ENCODE measurements at regions not wholly inside any gene's neighbourhood (a gene's known extent, or its start where the extent isn't known, plus 50 kb on each side); places are given as distances from the start of the nearest gene placed in this dataset.

GRCh38 chr11:70928854-70929598 is 323.4 kb downstream of the SHANK2 start:
- no CpG with 5 or more reads among the region's 10 CpGs for WGBS (ENCODE audit: extremely low coverage, insufficient read length, low lambda C conversion rate)

More at GRCh38 chr11:70928854-70929598, 323.4 kb downstream of the SHANK2 start:
- H3K23ac ChIP-seq (ENCODE audit: insufficient read length, low read depth, low read length) = no peak overlapping the region
- no peak overlapping the region for H3K9ac ChIP-seq (ENCODE audit: extremely low read depth, insufficient read length, low read length)
- no peak overlapping the region for H3K56ac ChIP-seq (ENCODE audit: insufficient read length, low read depth, low read length)
- no peak for DNase-seq
- H2BK12ac ChIP-seq (ENCODE audit: insufficient read length, low read depth, low read length) = no peak overlapping the region
- H3K27me3 Mint-ChIP-seq (ENCODE audit: low read depth) = no peaks in the 10 kb centered on the region
- H3K4me1 Mint-ChIP-seq = peaks cover 26 to 28% of the 10 kb centered on the region in 2 experiments
- H3K27ac ChIP-seq (ENCODE audit: insufficient read length, low read depth, low read length) = no peak overlapping the region
- no peak overlapping the region for H3K14ac ChIP-seq (ENCODE audit: insufficient read depth, low read length)
- H3K27ac Mint-ChIP-seq = peak overlapping the region in 1 of 3 experiments; percentile 29; a peak in 2 of 7 replicates
- H4K91ac ChIP-seq (ENCODE audit: insufficient read length, low read depth, low read length) = no peak overlapping the region
- no peak overlapping the region for H3T11ph ChIP-seq (ENCODE audit: low read length)
- no peak overlapping the region for H2AFZ ChIP-seq (ENCODE audit: low read length)
- no peak overlapping the region for H2BK5ac ChIP-seq (ENCODE audit: insufficient read length, low read length)
- no peaks in the 10 kb centered on the region for H3K27me3 ChIP-seq (ENCODE audit: insufficient read depth, low read length)
- no peaks in the 10 kb centered on the region for H3K9me3 ChIP-seq (ENCODE audit: control insufficient read depth, low read depth, low read length)
- no peak overlapping the region for H2BK120ac ChIP-seq (ENCODE audit: low read depth, low read length, poor library complexity, severe bottlenecking)
- H4K5ac ChIP-seq (ENCODE audit: insufficient read length, low read depth, low read length) = no peak overlapping the region
- H3K36me3 Mint-ChIP-seq (ENCODE audit: insufficient read depth in 1 of 3, low read depth in 3 of 3) = peaks cover 0 to 26% (median 20%) of the 10 kb centered on the region in 3 experiments; a peak in 5 of 7 replicates
- H3K4me3 Mint-ChIP-seq = no peak overlapping the region
- peaks cover 9% of the 10 kb centered on the region in 2 experiments; a peak in 4 of 5 replicates for H3K9me3 Mint-ChIP-seq
- H3K79me1 ChIP-seq (ENCODE audit: insufficient read depth, low read depth, low read length, poor library complexity, severe bottlenecking) = no peaks in the 10 kb centered on the region
- no peaks in the 10 kb centered on the region; the same call in 1 of the 2 replicates for H3K4me1 ChIP-seq (ENCODE audit: insufficient read depth, low read length)
- H3K79me2 ChIP-seq (ENCODE audit: insufficient read depth, low read length) = no peaks in the 10 kb centered on the region
- H3K23me2 ChIP-seq (ENCODE audit: insufficient read length, low read depth, low read length, poor library complexity, severe bottlenecking) = no peaks in the 10 kb centered on the region
- no peak overlapping the region for H2AK5ac ChIP-seq (ENCODE audit: insufficient read length, low read length)
- H4K20me1 ChIP-seq (ENCODE audit: control insufficient read depth, insufficient read depth, insufficient read length) = no peaks in the 10 kb centered on the region
- H3K18ac ChIP-seq (ENCODE audit: insufficient read length, low read depth, low read length) = no peak overlapping the region
- H3K4me2 ChIP-seq (ENCODE audit: insufficient read depth, insufficient read length, low read length) = no peak overlapping the region
- peak; percentile 41 for TF ChIP-seq CTCF (conservative IDR thresholded peaks at IDR 0.05)
- no peak overlapping the region for H2BK15ac ChIP-seq (ENCODE audit: low read depth, low read length)
- H2BK20ac ChIP-seq (ENCODE audit: low read depth, low read length, poor library complexity, severe bottlenecking) = no peak overlapping the region
- no peak overlapping the region for H3K4ac ChIP-seq (ENCODE audit: low read depth, low read length)
- no peak overlapping the region for H4K8ac ChIP-seq (replicated peaks; ENCODE audit: insufficient read length, low read depth, low read length)
